Left cardiac atrium (tissue), 4 donors: ENCODE measurements at regions not wholly inside any gene's neighbourhood (a gene's known extent, or its start where the extent isn't known, plus 50 kb on each side); places are given as distances from the start of the nearest gene placed in this dataset.

Experiments used
- ATAC-seq, 2 donors: fragments of 200-7000 bp; cut with Tn5 transposase; one replicate each; pipeline ENCODE4 v1.9.1; 2020; ENCODE audit warnings: mild to moderate bottlenecking in 2 of 2, moderate library complexity in 2 of 2
- DNase-seq: peaks from one replicate; pipeline ENCODE4 v3.0.0-alpha.2; 2020
- intact Hi-C, 2 donors: fragments of 100-400 bp; cut with DNase I; formaldehyde crosslinking; loops; one replicate each; pipeline versions ENCODE4 v1.14.1 to v1.15.1; 2022 to 2023
- donor health status: DM: no; HTN: yes; CAD: no.
- donor health status: DM: no; HTN: yes; CAD: no; lungs with severe emphysema.
- donor health status: DM: yes; HTN: yes; CAD: no.
- donor health status: Dilated cardiomyopathy.

DNA sequence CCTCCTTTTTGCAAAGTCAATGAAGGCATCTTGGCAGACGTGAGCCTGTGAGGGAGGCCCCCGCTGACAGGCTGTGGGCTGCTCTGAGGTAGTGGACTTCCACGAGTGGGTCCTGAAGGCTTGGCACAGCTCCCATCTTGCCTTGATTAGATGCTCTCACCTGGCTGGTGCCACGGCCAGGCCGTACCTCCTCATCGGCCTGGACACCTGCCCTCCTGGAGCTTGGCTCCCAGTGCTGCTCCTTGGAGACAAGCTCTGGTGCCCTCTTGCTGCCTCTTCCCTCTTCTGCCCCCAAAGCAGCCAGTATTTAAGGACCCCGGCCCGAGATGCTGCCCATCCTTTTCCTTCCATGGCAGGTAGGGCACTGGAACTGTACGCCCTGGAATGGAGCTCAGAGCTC is 93.5 kb downstream of the ERMARD start:
- intact Hi-C loops, result no loop called here
- ATAC-seq, result no peak
- peak; percentile 13 for DNase-seq

GRCh38 chr6:169843991-169844390 is 92.6 kb downstream of the ERMARD start:
- DNase-seq (no peak), ATAC-seq (no peak)
- intact Hi-C loops, result no loop called here

DNA sequence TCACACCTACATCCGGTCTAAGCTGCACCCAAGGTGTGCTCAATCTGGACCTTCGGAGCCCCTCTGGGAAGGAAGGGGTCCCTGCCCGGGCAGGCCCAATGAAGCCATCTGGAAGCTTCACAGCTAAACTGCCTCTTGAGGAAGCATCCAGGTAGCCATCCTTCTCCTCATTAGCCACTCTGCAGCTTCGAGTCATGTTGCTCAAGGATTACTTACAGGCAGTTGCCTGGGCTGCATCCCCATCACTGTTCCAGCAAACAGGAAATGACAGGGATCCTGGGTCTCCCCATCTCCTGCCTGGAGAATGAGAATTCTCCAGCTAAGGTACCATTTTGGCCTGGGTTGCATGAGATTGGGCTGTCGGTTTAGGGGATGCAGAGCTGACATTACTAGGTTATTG is 91.7 kb downstream of the ERMARD start:
- intact Hi-C loops, result no loop called here
- DNase-seq (no peak), ATAC-seq (no peak)

DNA sequence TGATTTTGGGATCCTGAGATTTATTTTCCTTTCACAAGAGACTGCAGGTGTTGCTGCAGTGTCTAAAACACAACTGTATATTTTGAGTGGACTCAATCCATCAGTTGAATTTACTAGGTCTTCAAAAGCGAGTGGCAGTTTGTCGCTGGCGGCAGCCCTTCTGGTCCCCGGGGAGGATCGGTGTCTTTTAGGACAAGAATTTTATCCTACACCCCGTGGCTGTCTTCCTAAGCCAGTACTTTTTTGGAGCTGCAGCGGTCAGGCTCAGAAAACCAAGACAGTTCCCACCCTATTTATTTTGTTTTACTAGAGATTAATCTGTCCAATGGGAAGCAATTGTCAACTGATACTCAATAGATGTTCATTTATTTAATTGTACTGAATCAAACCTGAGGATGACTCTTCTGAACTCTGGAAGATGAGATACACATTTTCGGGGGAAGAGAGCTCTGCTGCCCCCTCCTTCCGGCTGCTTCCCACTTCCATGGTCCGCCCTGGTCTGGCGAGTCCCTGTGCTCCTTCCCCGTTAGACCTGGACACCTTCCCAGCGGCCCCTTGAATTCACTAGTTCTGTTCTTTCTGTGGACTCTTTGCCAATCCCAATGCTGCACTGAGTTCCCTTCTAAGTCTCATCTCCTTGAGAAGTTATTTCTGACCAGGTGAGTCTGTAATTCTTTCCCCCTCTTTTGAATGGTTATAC is 90.6 kb downstream of the ERMARD start:
- intact Hi-C loops, result no loop called here
- ATAC-seq (no peak), DNase-seq (no peak)

GRCh38 chr6:169841251-169841650 is 89.8 kb downstream of the ERMARD start:
- no peak for ATAC-seq
- intact Hi-C loops, result no loop called here
- no peak for DNase-seq

GRCh38 chr6:169839898-169840631 is 88.6 kb downstream of the ERMARD start:
- ATAC-seq (peak in 1 of 2 donors; percentile 18), DNase-seq (peak; percentile 9)
- intact Hi-C loops, result loop anchor here (10.0 kb wide), 4 partner anchors 115 to 685 kb away; partner anchors contain the start of gene DLL1 (in 2 of the 2)

- ATAC-seq, result no peak
- intact Hi-C loops, result loop anchor here (10.0 kb wide), 4 partner anchors 115 to 685 kb away; partner anchors contain the start of gene DLL1 (in 2 of the 2)
- DNase-seq, result peak; percentile 10
Observed at GRCh38 chr6:169839493-169839892, 88.1 kb downstream of the ERMARD start.

DNA sequence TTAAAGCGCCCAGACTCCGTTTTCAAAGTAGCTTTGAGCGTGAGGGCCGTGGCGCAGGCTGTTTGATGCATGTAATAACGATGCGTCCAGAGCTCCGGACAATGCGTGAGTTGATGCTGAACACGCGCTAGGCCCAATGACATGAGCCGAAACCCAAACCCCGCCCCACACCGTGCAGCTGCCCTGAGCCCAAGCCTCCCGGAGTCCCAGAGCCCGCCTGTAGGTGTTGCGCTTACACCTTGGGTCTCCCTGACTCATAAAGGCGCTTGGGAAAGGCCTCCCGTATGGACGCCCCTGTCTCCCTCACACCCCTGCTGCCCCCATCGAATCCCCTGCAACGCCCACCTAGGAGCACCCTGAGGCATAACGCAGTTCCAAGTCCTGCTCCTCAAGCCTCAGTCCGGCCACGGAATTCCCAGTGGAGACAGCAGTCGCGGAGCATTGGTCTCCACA is 87.6 kb downstream of the ERMARD start:
- ATAC-seq (no peak), DNase-seq (peak; percentile 13)
- intact Hi-C loops, result loop anchor here (10.0 kb wide), 4 partner anchors 116 to 686 kb away; partner anchors contain the start of gene DLL1 (in 2 of the 2)

GRCh38 chr6:169838346-169839028 is 87.1 kb downstream of the ERMARD start:
- intact Hi-C loops, result loop anchor here (10.0 kb wide), 4 partner anchors 116 to 686 kb away; partner anchors contain the start of gene DLL1 (in 2 of the 2)
- ATAC-seq, result no peak
- peak; percentile 12 for DNase-seq

GRCh38 chr6:169837529-169838250 is 86.3 kb downstream of the ERMARD start:
- no peak for ATAC-seq
- intact Hi-C loops, result loop anchor here (10.0 kb wide), 4 partner anchors 117 to 687 kb away; partner anchors contain the start of gene DLL1 (in 2 of the 2)
- peak; percentile 5 for DNase-seq

- ATAC-seq, result no peak
- intact Hi-C loops, result loop anchor here (10.0 kb wide), 4 partner anchors 121 to 691 kb away; partner anchors contain the start of gene DLL1 (in 2 of the 2)
Observed at GRCh38 chr6:169833258-169833794, 81.9 kb downstream of the ERMARD start.

DNA sequence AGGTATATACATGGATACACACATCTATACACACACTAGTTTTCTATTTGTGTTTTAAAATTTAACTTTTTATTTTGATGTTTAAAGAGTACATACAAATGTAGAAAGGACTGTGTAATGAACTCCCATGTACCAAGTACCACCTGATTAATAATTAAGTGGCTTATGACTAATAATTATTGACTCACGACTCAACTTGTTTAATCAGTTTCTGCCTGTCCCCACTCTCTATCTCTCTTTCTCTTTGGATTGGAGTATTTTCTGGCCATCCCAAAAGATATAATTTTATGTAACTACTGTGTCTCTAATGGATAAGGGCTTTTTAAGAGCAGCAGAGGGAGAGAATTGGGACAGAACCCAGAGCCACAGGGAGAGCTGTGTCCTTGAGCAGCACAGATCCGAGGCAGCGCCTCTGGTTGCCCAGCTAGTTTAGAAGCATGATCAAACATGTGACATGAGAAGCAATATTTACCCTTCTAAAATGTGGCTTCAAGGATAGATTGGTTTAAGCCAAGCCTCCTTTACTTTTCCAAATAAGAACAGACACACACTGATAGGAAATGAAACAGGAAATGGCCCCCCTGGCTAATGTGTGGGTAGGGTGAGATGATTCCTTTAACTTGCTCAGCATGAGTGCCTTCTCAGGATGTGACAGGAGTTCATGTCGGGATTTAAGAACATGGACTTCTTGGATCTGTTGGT is 81.0 kb downstream of the ERMARD start:
- intact Hi-C loops, result loop anchor here (10.0 kb wide), 4 partner anchors 122 to 692 kb away; partner anchors contain the start of gene DLL1 (in 2 of the 2)
- no peak for ATAC-seq
- DNase-seq, result no peak

More at GRCh38 chr6:169833258-169833794, 81.9 kb downstream of the ERMARD start:
- DNase-seq, result no peak

GRCh38 chr6:169831450-169832246 is 80.2 kb downstream of the ERMARD start:
- DNase-seq (peak; percentile 77), ATAC-seq (peak; percentile 90 to 93)
- intact Hi-C loops, result loop anchor here (10.0 kb wide), 4 partner anchors 123 to 693 kb away; partner anchors contain the start of gene DLL1 (in 2 of the 2)
